ENCODE measurements at regions not wholly inside any gene's neighbourhood (a gene's known extent, or its start where the extent isn't known, plus 50 kb on each side); places are given as distances from the start of the nearest gene placed in this dataset.
"Not testable (repeated sequence)": the region's sequence is repeated elsewhere in the genome, so short reads cannot be mapped to it uniquely, and the experiment has no call there.

- no peak for DNase-seq
- intact Hi-C loops (cut with DNase I): no loop called here
Observed at GRCh38 chr2:12010779-12011178, 264.3 kb downstream of the LPIN1 start.

- intact Hi-C loops (cut with DNase I): no loop called here
Observed at GRCh38 chr2:12014088-12014960, 267.9 kb downstream of the LPIN1 start.

GRCh38 chr2:12017499-12018157 is 271.2 kb downstream of the LPIN1 start:
- intact Hi-C loops (cut with DNase I): no loop called here
- DNase-seq: no peak

More at GRCh38 chr2:12014088-12014960, 267.9 kb downstream of the LPIN1 start:
- no peak for DNase-seq

GRCh38 chr2:12018726-12019125 is 272.3 kb downstream of the LPIN1 start:
- intact Hi-C loops (cut with DNase I); DNase-seq: not testable (repeated sequence)

- DNase-seq: no peak
- intact Hi-C loops (cut with DNase I): no loop called here
Observed at GRCh38 chr2:12020833-12021469, 274.5 kb downstream of the LPIN1 start.

GRCh38 chr2:12024197-12024907 is 277.9 kb downstream of the LPIN1 start:
- intact Hi-C loops (cut with DNase I); DNase-seq: not testable (repeated sequence)

- intact Hi-C loops (cut with DNase I): no loop called here
- no peak for DNase-seq
Observed at GRCh38 chr2:12027136-12027535, 280.7 kb downstream of the LPIN1 start.

- intact Hi-C loops (cut with DNase I): no loop called here
- DNase-seq: no peak
Observed at GRCh38 chr2:12031866-12032265, 285.4 kb downstream of the LPIN1 start.

- intact Hi-C loops (cut with DNase I): no loop called here
Observed at GRCh38 chr2:12032398-12032797, 286.0 kb downstream of the LPIN1 start.

GRCh38 chr2:12032975-12033374 is 286.5 kb downstream of the LPIN1 start:
- DNase-seq: no peak
- intact Hi-C loops (cut with DNase I): no loop called here

More at GRCh38 chr2:12032398-12032797, 286.0 kb downstream of the LPIN1 start:
- no peak for DNase-seq

- DNase-seq: no peak
- intact Hi-C loops (cut with DNase I): no loop called here
Observed at GRCh38 chr2:12033494-12033893, 287.1 kb downstream of the LPIN1 start.

GRCh38 chr2:12034382-12034781 is 287.9 kb downstream of the LPIN1 start:
- no peak for DNase-seq
- intact Hi-C loops (cut with DNase I): no loop called here

GRCh38 chr2:12035029-12035720 is 288.7 kb downstream of the LPIN1 start:
- DNase-seq: no peak
- intact Hi-C loops (cut with DNase I): no loop called here

- intact Hi-C loops (cut with DNase I): no loop called here
- DNase-seq: no peak
Observed at GRCh38 chr2:12035956-12036639, 289.7 kb downstream of the LPIN1 start.

GRCh38 chr2:12036640-12036983 is 290.2 kb downstream of the LPIN1 start:
- intact Hi-C loops (cut with DNase I): no loop called here
- no peak for DNase-seq

GRCh38 chr2:12037301-12037700 is 290.9 kb downstream of the LPIN1 start:
- intact Hi-C loops (cut with DNase I): no loop called here
- DNase-seq: no peak

- intact Hi-C loops (cut with DNase I): no loop called here
Observed at GRCh38 chr2:12041236-12041635, 294.8 kb downstream of the LPIN1 start.

GRCh38 chr2:12043131-12043530 is 296.7 kb downstream of the LPIN1 start:
- intact Hi-C loops (cut with DNase I): no loop called here
- DNase-seq: no peak

More at GRCh38 chr2:12041236-12041635, 294.8 kb downstream of the LPIN1 start:
- DNase-seq: no peak

- intact Hi-C loops (cut with DNase I): no loop called here
- DNase-seq: no peak
Observed at GRCh38 chr2:12044857-12045256, 298.4 kb downstream of the LPIN1 start.
